GM23248 (cell line): ENCODE measurements at regions not wholly inside any gene's neighbourhood (a gene's known extent, or its start where the extent isn't known, plus 50 kb on each side); places are given as distances from the start of the nearest gene placed in this dataset.

Source experiments
- EZH2 ChIP-seq: fragments of 200-600 bp; sonication (generic); IDR thresholded peaks from 2 replicates; pipeline ENCODE4 v1.6.1; 2018; ENCODE audit warnings: antibody characterized with exemption, mild to moderate bottlenecking; ENCODE audit not compliant: insufficient read depth, poor library complexity, severe bottlenecking
- EZH2phosphoT487 ChIP-seq: fragments of 200-600 bp; sonication (generic); IDR thresholded peaks from 2 replicates; pipeline ENCODE4 v1.6.1; 2018; ENCODE audit warnings: antibody characterized with exemption, moderate library complexity, mild to moderate bottlenecking, low read depth; ENCODE audit not compliant: insufficient read depth

- no peak for TF ChIP-seq EZH2
- TF ChIP-seq EZH2phosphoT487: no peak
Observed at GRCh38 chr18:22650247-22650646, 232.5 kb upstream of the CTAGE1 start.
